B cell (primary cell): ENCODE measurements at regions not wholly inside any gene's neighbourhood (a gene's known extent, or its start where the extent isn't known, plus 50 kb on each side); places are given as distances from the start of the nearest gene placed in this dataset.

Source experiments
- CTCF ChIP-seq: fragments of 200-600 bp; IDR thresholded peaks from one replicate; pipeline ENCODE4 v1.8.0; 2022; ENCODE audit warnings: antibody characterized with exemption, mild to moderate bottlenecking
- EZH2 ChIP-seq: IDR thresholded peaks from 2 replicates; pipeline ENCODE4 v1.6.1; 2012; ENCODE audit warnings: borderline replicate concordance, low read depth, mild to moderate bottlenecking, moderate library complexity, low read length; ENCODE audit not compliant: insufficient read depth, poor library complexity, severe bottlenecking

DNA sequence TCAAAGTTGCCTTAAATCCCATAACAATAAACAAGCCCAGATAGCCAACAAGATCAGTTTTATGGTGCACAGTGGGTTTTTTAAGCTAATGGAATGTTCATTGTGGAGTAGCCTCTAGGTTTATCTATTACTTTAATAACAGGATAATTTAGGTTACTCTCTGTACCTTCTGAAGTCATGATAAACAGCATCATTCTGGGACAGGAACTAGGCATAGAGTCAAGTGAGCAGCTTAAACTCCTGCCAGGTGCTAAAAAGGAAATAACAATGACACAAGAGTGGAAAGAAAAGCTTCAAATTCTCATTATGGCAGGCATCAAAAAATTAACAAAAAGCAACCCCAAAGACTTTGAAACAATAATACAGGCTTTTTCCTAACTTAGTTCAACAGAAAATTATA is 228.8 kb downstream of the HACE1 start:
- TF ChIP-seq EZH2 (no peak), CTCF (no peak)
